UCSD-AML1 (cell line): ENCODE measurements at regions not wholly inside any gene's neighbourhood (a gene's known extent, or its start where the extent isn't known, plus 50 kb on each side); places are given as distances from the start of the nearest gene placed in this dataset.
"Not testable (repeated sequence)": the region's sequence is repeated elsewhere in the genome, so short reads cannot be mapped to it uniquely, and the experiment has no call there.

Experiments
- DNase-seq: peaks from one replicate; lab custom pipeline; 2025; ENCODE audit not compliant: unreplicated experiment; lab: John Stamatoyannopoulos, UW

DNA sequence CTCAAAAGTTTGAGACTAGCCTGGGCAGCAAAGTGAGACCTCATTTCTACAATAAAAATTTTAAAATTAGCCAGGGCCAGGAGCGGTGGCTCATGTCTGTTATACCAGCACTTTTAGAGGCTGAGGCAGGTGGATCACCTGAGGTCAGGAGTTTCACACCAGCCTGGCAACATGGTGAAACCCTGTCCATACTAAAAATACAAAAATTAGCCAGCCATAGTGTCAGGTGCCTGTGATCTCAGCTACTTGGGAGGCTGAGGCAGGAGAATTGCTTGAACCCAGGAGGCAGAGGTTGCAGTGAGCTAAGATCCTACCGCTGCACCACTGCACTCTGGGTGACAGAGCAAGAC is 85.1 kb upstream of the MAP4 start:
- DNase-seq = not testable (repeated sequence)

DNA sequence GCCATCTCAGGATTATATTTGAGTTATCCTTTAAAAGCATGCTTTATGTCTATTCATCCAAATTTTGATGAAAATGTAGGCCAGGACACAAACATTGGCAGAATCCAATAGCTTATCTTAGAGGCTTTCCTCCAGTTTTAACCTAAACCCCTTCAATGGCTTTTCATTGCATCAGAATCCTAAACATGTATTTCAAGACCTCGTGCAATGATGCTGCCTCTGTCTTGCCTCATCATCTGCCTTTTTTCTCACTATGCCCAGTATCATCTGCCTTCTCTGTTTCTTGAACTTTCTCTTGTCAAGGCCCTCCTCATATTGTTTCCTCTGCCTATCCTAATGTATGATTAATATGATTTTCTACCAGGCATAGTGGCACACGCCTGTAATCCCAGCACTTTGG is 76.1 kb upstream of the MAP4 start:
- no peak for DNase-seq

DNA sequence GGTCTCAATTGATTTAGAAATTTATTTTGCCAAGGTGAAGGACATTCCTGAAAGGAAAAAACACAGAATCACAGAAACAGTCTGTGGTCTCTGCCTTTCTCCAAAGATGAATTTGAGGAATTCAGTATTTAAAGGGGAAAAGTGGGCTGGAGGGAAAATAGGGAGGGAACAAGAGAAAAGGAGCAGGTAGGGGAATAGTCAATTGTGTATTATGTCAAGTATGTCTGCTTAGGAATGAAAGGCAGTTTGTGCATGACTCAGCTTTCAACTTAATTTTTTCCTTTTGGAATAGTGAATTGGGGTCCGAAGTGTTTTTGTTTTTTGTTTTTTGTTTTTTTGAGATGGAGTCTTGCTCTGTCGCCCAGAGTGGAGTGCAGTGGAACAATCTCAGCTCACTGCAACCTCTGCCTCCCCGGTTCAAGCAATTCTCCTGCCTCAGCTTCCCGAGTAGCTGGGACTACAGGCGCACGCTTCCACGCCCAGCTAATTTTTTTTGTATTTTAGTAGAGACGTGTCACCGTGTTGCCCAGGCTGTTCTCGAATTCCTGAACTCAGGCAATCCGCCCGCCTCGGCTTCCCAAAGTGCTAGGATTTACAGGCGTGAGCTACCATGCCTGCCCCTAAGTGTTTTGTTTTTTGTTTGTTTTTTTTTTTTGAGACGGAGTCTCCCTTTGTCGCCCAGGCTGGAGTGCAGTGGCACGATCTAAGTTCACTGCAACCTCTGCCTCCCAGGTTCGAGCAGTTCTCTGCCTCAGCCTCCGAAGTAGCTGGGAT is 74.1 kb upstream of the MAP4 start:
- DNase-seq = no peak

DNA sequence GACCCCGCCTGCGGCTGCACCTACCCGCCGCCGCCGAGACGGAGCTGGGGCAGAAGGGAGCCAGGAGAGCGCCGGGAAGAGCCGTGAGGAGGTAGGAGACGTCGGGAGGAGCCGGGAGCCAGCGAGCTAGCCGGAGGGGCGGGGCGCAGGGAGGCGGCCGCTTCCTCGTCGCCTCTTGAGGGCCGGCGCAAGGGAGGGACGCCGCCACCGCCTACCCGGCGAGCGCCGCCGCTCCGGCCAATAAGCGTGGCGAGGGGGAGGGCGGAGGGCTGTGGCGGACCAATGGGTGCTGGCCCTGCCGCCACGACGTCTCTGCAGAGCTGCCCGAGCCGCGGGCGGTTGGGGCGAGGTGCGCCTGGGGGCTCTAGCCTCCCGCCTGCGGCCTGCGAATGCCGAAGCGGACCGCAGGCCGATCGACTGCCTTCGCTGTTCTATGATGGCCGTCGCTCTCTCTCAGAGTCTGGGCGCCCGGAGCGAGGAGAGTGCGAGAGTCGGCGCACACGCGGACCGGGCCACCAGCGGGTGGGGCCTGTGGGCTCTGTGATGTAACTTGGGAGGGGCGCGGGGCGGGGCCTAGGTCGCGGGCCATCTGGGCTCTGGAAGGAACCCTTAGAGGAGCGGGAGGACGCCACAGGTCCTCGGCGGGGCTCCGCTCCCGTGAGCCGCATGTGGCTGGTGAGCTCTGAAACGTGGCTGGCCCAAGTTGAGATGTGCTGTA is 72.7 kb upstream of the MAP4 start:
- peak; percentile 97 for DNase-seq

DNA sequence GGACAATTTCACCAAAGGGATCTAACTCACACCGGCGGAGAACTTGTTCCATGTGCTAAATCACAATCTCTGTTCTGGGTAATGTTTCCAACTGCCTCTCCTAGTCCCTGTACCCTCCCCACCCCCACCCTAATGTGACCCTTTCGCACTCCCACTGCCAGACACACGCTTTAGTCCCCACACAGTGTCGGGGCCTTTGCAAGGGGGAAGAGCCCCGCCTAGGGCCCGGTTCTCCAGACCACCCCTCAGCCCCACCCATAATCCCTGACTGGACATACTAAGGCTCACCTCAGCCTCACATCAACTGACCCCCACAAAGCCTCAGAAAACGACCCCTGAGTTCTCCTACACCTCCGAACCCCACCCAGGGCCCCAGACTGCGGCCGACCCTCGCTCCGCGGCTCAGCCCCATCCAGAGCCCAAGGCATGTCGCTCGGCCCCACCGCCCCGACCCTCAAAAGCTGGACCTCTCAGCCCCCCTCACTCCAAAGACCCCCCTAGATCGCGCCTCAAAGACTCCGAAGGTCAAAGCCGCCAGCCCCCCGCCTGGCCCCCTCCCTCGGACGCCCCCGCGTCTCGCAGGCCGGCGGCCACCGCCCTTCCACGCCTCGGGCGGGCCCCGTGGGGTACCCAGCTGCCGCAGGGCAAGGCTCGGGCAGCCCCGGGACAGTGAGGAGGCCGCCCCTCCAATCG is 72.0 kb upstream of the MAP4 start:
- DNase-seq = peak; percentile 36

DNA sequence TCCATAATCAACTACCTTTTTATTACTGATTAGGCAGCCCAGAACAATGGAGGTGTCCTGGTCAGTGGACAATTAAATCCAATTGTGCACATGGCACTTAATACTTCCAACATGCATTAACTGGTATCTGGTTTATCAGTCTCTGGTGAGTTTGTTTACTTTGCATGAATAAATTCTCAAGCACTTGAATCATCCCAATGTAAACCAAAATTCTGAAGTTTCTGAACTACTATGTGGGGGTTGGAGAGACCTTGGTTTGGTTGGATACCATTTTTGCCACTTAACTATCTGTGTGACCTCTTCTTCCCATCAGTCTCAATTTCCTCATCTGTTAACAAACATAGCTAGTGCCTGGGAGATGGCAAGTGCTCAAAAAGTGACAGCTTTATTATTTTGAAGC is 70.5 kb upstream of the MAP4 start:
- DNase-seq = no peak

DNA sequence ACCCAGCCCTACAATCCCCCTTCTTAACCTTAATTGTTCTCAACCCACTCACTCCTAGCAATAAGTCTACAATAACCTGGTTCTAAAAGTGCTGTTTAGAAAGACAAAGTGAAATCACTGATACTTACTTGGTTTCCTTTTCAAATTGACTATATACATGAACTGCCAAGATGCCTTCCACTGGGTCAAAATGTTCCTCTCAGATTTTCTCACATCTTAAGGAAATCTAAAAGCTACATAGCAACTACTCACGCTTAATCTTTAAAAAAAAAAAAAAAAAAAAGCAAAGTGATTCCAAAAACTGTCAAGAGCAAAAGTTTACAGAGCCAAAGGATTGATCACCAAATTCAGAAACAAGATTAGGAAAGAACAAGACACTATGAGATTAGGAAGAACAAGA is 68.7 kb upstream of the MAP4 start:
- no peak for DNase-seq

DNA sequence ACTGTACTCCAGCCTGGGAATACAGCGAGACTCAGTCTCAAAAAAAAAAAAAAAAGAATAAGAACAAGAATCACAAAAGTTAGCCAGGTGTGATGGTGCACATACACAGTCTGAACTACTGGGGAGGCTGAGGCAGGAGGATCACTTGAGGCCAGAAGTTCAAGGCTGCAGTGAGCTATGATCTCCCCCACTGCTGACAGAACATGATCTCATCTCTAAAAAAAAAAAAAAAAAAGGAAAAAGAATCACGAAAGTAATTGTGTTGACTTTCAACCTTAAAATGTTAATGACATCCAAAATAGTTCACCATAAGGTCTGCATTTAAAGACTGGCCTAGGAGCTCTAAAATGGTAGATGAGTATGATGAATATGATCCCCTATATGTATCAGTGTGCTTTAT is 68.0 kb upstream of the MAP4 start:
- DNase-seq = no peak

DNA sequence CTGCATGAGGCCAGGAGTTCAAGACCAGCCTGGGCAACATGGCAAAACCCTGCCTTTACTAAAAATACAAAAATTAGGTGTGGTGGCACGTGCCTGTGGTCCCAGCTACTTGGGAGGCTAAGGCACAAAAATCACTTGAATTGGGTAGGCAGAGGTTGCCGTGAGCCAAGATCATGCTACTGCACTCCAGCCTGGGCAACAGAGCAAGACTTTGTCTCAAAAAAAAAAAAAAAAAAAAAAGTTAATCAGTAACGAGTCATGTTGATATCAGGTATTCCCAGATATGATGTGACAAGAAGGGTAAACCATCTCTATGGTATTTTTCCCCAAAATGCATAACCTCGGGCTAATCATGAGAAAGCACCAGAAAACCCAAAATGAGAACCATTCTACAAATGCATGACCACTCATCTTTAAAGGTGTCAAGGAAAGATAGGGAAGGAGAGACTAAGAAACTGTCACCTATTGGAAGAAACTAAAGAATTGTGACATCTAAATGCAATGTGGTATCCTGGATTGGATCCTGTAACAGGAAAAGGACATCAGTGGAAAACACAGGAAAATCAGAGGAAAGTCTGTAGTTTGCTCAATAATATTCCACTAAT is 66.5 kb upstream of the MAP4 start:
- DNase-seq = no peak

DNA sequence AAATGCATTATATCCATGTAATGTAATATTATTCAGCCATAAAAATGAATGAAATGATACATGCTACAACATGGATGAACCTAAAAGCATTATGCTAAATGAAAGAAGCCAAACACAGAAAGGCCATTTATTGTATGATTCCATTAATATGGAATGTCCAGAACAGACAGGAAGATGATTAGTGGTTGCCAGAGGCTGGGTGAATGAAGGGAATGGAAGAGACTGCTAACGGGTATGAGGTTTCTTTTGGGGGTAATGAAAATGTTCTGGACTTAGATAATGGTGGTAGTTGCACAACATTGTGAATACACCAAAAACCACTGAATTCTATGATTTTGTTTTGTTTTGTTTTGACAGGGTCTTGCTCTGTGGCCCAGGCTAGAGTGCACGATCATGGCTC is 61.6 kb upstream of the MAP4 start:
- DNase-seq = no peak

DNA sequence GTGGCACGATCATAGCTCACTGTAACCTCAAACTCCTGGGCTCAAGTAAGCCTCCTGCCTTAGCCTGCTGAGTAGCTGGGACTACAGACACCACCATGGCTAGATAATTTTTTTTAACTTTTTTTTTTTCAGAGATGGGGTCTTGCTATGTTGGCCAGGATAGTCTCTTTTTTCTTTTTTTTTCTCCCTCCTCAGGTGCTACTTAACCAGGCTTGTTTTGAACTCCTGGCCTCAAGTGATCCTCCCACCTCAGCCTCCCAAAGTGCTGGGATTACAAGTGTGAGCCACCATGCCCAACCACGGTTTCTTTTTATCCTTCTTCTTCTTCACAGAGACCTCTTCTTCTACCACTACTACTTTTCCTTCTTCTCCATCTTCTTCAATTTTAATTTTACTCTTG is 53.8 kb upstream of the MAP4 start:
- DNase-seq = no peak

DNA sequence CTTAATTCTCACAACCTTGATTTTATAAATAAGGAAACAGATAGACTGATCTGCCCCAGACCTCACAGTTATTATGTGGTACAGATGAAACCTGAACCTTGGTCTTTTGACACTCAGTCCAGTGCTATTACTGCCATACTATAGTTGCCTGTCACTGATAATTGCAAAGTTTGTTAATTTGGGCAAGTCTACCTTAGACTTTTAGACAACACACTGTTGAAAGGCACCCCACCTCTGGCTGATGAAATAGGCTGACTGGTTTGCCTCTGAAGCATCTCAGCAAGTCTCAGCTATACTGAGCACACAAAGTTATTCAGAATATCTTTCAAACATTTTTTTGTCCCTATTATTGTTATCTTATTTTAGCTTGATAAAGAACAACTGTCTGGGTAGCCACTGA is 53.1 kb upstream of the MAP4 start:
- no peak for DNase-seq

DNA sequence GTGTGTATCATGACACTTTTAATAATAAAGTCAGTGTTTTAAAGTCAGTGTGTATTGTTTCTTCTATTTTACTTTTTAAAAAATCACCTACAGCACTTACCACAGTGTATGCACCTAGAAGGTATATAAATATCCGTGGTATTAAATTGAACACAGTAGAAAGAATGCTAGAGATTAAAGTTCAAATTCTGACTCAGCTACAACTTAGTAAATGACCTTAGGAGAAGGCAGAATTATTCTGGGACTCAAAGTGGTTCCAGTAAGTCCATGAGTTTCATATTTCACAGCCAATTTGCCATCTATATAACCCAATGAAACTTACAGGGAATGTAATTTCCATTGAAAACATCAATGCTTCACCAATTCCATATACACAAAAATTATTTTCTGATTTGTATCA is 52.7 kb upstream of the MAP4 start:
- no peak for DNase-seq

DNA sequence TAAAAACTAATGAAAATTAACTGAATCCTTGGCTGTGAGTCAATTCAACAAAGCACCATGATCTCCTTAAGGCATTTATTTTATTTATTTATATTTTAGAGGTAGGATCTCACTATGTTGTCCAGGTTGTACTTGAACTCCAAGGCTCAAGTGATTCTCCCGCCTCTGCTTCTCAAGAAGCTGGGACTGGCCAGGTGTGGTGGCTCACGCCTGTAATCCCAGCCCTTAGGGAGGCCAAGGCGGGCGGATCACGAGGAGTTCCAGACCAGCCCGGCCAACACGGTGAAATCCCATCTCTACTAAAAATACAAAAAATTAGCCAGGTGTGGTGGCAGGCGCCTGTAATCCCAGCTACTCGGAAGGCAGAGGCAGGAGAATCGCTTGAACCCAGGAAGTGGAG is 52.1 kb upstream of the MAP4 start:
- not testable (repeated sequence) for DNase-seq

DNA sequence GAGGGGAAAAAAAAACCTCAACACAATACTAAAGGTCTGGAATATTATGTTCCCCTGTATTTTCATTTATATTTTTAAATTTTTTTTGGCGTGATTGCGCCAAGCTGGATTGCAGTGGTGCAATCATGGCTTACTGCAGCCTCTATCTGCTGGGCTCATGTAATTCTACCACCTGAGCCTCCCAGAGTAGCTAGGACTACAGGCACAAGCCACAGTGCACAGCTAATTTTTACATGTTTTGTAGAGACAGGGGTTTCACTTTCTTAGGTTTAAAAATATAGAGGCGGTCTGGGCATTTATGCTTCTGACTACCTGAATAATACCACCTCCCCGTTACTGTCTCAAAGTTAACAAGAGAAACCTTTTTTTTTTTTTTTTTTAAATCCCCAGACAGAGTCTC is 51.1 kb upstream of the MAP4 start:
- no peak for DNase-seq
